Osteoblast (primary cell): ENCODE measurements at regions not wholly inside any gene's neighbourhood (a gene's known extent, or its start where the extent isn't known, plus 50 kb on each side); places are given as distances from the start of the nearest gene placed in this dataset.

Experiments used
- DNase-seq: peaks from one replicate; pipeline ENCODE4 v3.0.0; 2011; ENCODE audit warnings: low spot score, mixed read lengths; ENCODE audit not compliant: insufficient read length; ENCODE audit errors: missing footprints
- H2AFZ ChIP-seq: 2 replicates; pipeline ENCODE4 v1.6.0; 2011; ENCODE audit warnings: mild to moderate bottlenecking, low read length
- H3K27ac ChIP-seq: 2 replicates; pipeline ENCODE4 v1.5.1; 2011; ENCODE audit warnings: mild to moderate bottlenecking, low read depth, low read length, moderate library complexity
- H3K27me3 ChIP-seq: 2 replicates; pipeline ENCODE4 v1.6.0; 2012; ENCODE audit warnings: mild to moderate bottlenecking, control low read depth, inconsistent platforms, low read length, moderate library complexity; ENCODE audit not compliant: insufficient read depth
- H3K36me3 ChIP-seq: 2 replicates; pipeline ENCODE4 v1.5.1; 2011; ENCODE audit warnings: mild to moderate bottlenecking, low read length, control low read depth, moderate library complexity; ENCODE audit not compliant: insufficient read depth
- H3K4me1 ChIP-seq: 2 replicates; pipeline ENCODE4 v1.5.1; 2011; ENCODE audit warnings: mild to moderate bottlenecking, low read length, control low read depth, moderate library complexity; ENCODE audit not compliant: insufficient read depth
- H3K4me2 ChIP-seq: 2 replicates; pipeline ENCODE4 v1.6.0; 2011; ENCODE audit warnings: mild to moderate bottlenecking, low read length; ENCODE audit not compliant: insufficient read depth
- H3K4me3 ChIP-seq: fragments of 200-600 bp; sonication (generic); 3 replicates; pipeline ENCODE4 v1.5.1; 2012; ENCODE audit warnings: mild to moderate bottlenecking, low read length, inconsistent platforms; ENCODE audit not compliant: insufficient read depth
- H3K79me2 ChIP-seq: 2 replicates; pipeline ENCODE4 v1.6.0; 2012; ENCODE audit warnings: mild to moderate bottlenecking, low read length, control low read depth, inconsistent platforms; ENCODE audit not compliant: insufficient read depth
- H3K9me3 ChIP-seq: 2 replicates; pipeline ENCODE4 v1.5.1; 2011; ENCODE audit warnings: low read depth, low read length, control low read depth
- H4K20me1 ChIP-seq: 2 replicates; pipeline ENCODE4 v1.6.0; 2012; ENCODE audit warnings: mild to moderate bottlenecking, low read length, control low read depth; ENCODE audit not compliant: insufficient read depth
- CTCF ChIP-seq: IDR thresholded peaks from 2 replicates; pipeline ENCODE4 v1.5.1; 2011; ENCODE audit warnings: mild to moderate bottlenecking, low read depth, low read length, moderate library complexity; ENCODE audit errors: extremely low read depth

GRCh38 chr5:96074870-96075269, 113.2 kb upstream of the ELL2 start:
- TF ChIP-seq CTCF: no peak
- Histone ChIP-seq H3K27me3 (no peaks in the 10 kb centered on the region), H3K4me2 (peak overlapping the region; percentile 29), H3K27ac (no peak overlapping the region), H2AFZ (peak overlapping the region; percentile 36), H4K20me1 (no peaks in the 10 kb centered on the region), H3K9me3 (no peaks in the 10 kb centered on the region), H3K4me3 (no peak overlapping the region), H3K4me1 (peaks cover 26% of the 10 kb centered on the region), H3K36me3 (no peaks in the 10 kb centered on the region), H3K79me2 (no peaks in the 10 kb centered on the region)
- no peak for DNase-seq

- Histone ChIP-seq H2AFZ (peak overlapping the region; percentile 36), H3K4me1 (peaks cover 24% of the 10 kb centered on the region), H3K27ac (no peak overlapping the region), H3K4me3 (no peak overlapping the region), H3K4me2 (peak overlapping the region; percentile 29), H4K20me1 (no peaks in the 10 kb centered on the region), H3K9me3 (no peaks in the 10 kb centered on the region), H3K27me3 (no peaks in the 10 kb centered on the region), H3K79me2 (no peaks in the 10 kb centered on the region), H3K36me3 (no peaks in the 10 kb centered on the region)
- DNase-seq: no peak
- no peak for TF ChIP-seq CTCF
These were observed 112.8 kb upstream of the ELL2 start for GRCh38 chr5:96074460-96074859.

- Histone ChIP-seq H3K9me3 (no peaks in the 10 kb centered on the region), H3K4me1 (peaks cover 18% of the 10 kb centered on the region), H2AFZ (no peak overlapping the region), H3K4me2 (no peak overlapping the region), H4K20me1 (no peaks in the 10 kb centered on the region), H3K79me2 (no peaks in the 10 kb centered on the region), H3K27me3 (no peaks in the 10 kb centered on the region), H3K4me3 (no peak overlapping the region), H3K27ac (no peak overlapping the region), H3K36me3 (no peaks in the 10 kb centered on the region)
- no peak for DNase-seq
- no peak for TF ChIP-seq CTCF
These were observed 111.1 kb upstream of the ELL2 start for GRCh38 chr5:96072791-96073165.

GRCh38 chr5:96072138-96072790, 110.6 kb upstream of the ELL2 start:
- H2AFZ ChIP-seq: no peak overlapping the region
- no peaks in the 10 kb centered on the region for H4K20me1 ChIP-seq
- H3K27me3 ChIP-seq: no peaks in the 10 kb centered on the region
- H3K4me2 ChIP-seq: no peak overlapping the region
- no peaks in the 10 kb centered on the region for H3K79me2 ChIP-seq
- TF ChIP-seq CTCF: no peak
- no peaks in the 10 kb centered on the region for H3K36me3 ChIP-seq
- no peak overlapping the region for H3K27ac ChIP-seq
- H3K9me3 ChIP-seq: no peaks in the 10 kb centered on the region
- H3K4me3 ChIP-seq: no peak overlapping the region
- H3K4me1 ChIP-seq: peaks cover 24% of the 10 kb centered on the region
- no peak for DNase-seq
